Fibroblast of lung (primary cell): ENCODE measurements at regions not wholly inside any gene's neighbourhood (a gene's known extent, or its start where the extent isn't known, plus 50 kb on each side); places are given as distances from the start of the nearest gene placed in this dataset.

Experiments used
- DNase-seq, 2 donors: peaks; one replicate each; pipeline versions ENCODE4 v3.0.0 to v3.0.0-alpha.2; 2010; ENCODE audit warnings: low read depth in 2 of 2
- H2AFZ ChIP-seq: 2 replicates; pipeline ENCODE4 v1.5.1; 2012; ENCODE audit warnings: low read length, control low read depth, inconsistent platforms
- H3K27ac ChIP-seq: 2 replicates; pipeline ENCODE4 v1.5.1; 2011; ENCODE audit warnings: low read length, control low read depth; ENCODE audit not compliant: insufficient read depth
- H3K27me3 ChIP-seq: 2 replicates; pipeline ENCODE4 v1.5.1; 2011; ENCODE audit warnings: mild to moderate bottlenecking, low read length; ENCODE audit not compliant: control insufficient read depth, insufficient read depth
- H3K36me3 ChIP-seq: 2 replicates; pipeline ENCODE4 v1.5.1; 2011; ENCODE audit warnings: low read length; ENCODE audit not compliant: control insufficient read depth, insufficient read depth
- H3K4me1 ChIP-seq: 2 replicates; pipeline ENCODE4 v1.5.1; 2011; ENCODE audit warnings: low read length; ENCODE audit not compliant: control insufficient read depth, insufficient read depth; ENCODE audit errors: extremely low read depth
- H3K4me2 ChIP-seq: 2 replicates; pipeline ENCODE4 v1.5.1; 2011; ENCODE audit warnings: low read length, control low read depth; ENCODE audit not compliant: insufficient read depth; ENCODE audit errors: extremely low read depth
- H3K4me3 ChIP-seq, 4 experiments: fragments of 200-600 bp in 1 of 4; sonication (generic) in 1 of 4; replicated peaks in 1 of 4; 2 replicates each; pipeline ENCODE4 v1.5.1; 2011 to 2016; ENCODE audit warnings: low read length in 4 of 4, low read depth in 3 of 4, mild to moderate bottlenecking in 3 of 4, control low read depth in 2 of 4, inconsistent platforms in 1 of 4, mixed read lengths in 1 of 4; ENCODE audit not compliant: insufficient read depth in 1 of 4; ENCODE audit errors: control extremely low read depth in 1 of 4
- H3K79me2 ChIP-seq: 2 replicates; pipeline ENCODE4 v1.5.1; 2012; ENCODE audit warnings: mild to moderate bottlenecking, low read length, inconsistent platforms; ENCODE audit not compliant: control insufficient read depth, insufficient read depth
- H3K9ac ChIP-seq: 2 replicates; pipeline ENCODE4 v1.5.1; 2011; ENCODE audit warnings: mild to moderate bottlenecking, low read length, control low read depth; ENCODE audit not compliant: insufficient read depth
- H3K9me3 ChIP-seq: 2 replicates; pipeline ENCODE4 v1.5.1; 2012; ENCODE audit warnings: low read depth, low read length; ENCODE audit not compliant: control insufficient read depth, insufficient read depth
- H4K20me1 ChIP-seq: 2 replicates; pipeline ENCODE4 v1.5.1; 2011; ENCODE audit warnings: low read length; ENCODE audit not compliant: control insufficient read depth, insufficient read depth; ENCODE audit errors: extremely low read depth
- EZH2 ChIP-seq: IDR thresholded peaks from 2 replicates; pipeline ENCODE4 v1.5.1; 2012; ENCODE audit warnings: low read length, control low read depth, mild to moderate bottlenecking; ENCODE audit errors: missing control alignments
- TF ChIP-seq, protein P1 (sequence below), 2 donors: IDR thresholded peaks in 1 of 2; conservative IDR thresholded peaks in 1 of 2; 1 replicate in 1 of 2; 2 replicates in 1 of 2; pipeline ENCODE4 v1.5.1; 2011 to 2012; ENCODE audit warnings: low read length in 2 of 2, control low read depth in 1 of 2, inconsistent platforms in 1 of 2, low read depth in 1 of 2, mild to moderate bottlenecking in 1 of 2

GRCh38 chr12:53868511-53868986 lies 70.1 kb upstream of the HOXC13 start:
- DNase-seq = no peak
- Histone ChIP-seq H3K79me2 (no peaks in the 10 kb centered on the region), H3K9me3 (no peaks in the 10 kb centered on the region), H4K20me1 (no peaks in the 10 kb centered on the region), H2AFZ (no peak overlapping the region), H3K27me3 (no peaks in the 10 kb centered on the region), H3K4me2 (no peak overlapping the region), H3K36me3 (no peaks in the 10 kb centered on the region), H3K4me3 (no peak overlapping the region), H3K9ac (no peak overlapping the region), H3K27ac (no peak overlapping the region), H3K4me1 (no peaks in the 10 kb centered on the region)
- TF ChIP-seq, protein P1, sequence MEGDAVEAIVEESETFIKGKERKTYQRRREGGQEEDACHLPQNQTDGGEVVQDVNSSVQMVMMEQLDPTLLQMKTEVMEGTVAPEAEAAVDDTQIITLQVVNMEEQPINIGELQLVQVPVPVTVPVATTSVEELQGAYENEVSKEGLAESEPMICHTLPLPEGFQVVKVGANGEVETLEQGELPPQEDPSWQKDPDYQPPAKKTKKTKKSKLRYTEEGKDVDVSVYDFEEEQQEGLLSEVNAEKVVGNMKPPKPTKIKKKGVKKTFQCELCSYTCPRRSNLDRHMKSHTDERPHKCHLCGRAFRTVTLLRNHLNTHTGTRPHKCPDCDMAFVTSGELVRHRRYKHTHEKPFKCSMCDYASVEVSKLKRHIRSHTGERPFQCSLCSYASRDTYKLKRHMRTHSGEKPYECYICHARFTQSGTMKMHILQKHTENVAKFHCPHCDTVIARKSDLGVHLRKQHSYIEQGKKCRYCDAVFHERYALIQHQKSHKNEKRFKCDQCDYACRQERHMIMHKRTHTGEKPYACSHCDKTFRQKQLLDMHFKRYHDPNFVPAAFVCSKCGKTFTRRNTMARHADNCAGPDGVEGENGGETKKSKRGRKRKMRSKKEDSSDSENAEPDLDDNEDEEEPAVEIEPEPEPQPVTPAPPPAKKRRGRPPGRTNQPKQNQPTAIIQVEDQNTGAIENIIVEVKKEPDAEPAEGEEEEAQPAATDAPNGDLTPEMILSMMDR (conservative IDR thresholded peaks at IDR 0.05 in 1 of 2, IDR thresholded peaks at IDR 0.05 in 1 of 2; ENCODE audit: low read depth in 1 of 2, low read length in 2 of 2) = no peak
- TF ChIP-seq EZH2 = no peak

GRCh38 chr12:53869500-53869899 lies 69.1 kb upstream of the HOXC13 start:
- H3K4me2 ChIP-seq = no peak overlapping the region
- no peaks in the 10 kb centered on the region for H3K27me3 ChIP-seq
- H3K9ac ChIP-seq = no peak overlapping the region
- no peaks in the 10 kb centered on the region for H4K20me1 ChIP-seq
- TF ChIP-seq, protein P1 (conservative IDR thresholded peaks at IDR 0.05 in 1 of 2, IDR thresholded peaks at IDR 0.05 in 1 of 2; ENCODE audit: low read depth in 1 of 2, low read length in 2 of 2) = no peak
- no peak for TF ChIP-seq EZH2
- H2AFZ ChIP-seq = no peak overlapping the region
- no peak for DNase-seq
- no peaks in the 10 kb centered on the region for H3K79me2 ChIP-seq
- no peaks in the 10 kb centered on the region for H3K36me3 ChIP-seq
- no peak overlapping the region for H3K4me3 ChIP-seq
- H3K27ac ChIP-seq = no peak overlapping the region
- H3K4me1 ChIP-seq = no peaks in the 10 kb centered on the region
- no peaks in the 10 kb centered on the region for H3K9me3 ChIP-seq

DNA sequence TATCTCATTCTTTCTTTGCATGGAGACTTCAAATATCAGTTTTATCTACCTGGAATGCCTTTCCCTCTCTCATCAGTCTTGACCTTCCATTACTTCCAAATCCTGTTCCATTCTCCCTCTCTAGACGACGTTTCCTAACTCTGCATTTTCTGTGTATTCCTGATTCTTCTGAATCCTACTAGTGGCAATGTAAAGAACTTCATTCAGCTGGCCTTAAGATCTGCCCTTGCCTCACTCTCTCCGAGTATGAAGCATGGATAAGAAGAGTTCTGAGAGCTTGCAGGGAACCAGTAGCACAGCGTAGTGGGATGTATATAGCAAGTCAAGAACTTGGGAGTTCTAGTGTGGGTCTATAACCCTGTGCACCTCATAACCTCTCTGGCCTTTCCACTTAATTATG lies 68.5 kb upstream of the HOXC13 start:
- Histone ChIP-seq H2AFZ (no peak overlapping the region), H4K20me1 (no peaks in the 10 kb centered on the region), H3K27ac (no peak overlapping the region), H3K4me3 (no peak overlapping the region), H3K79me2 (no peaks in the 10 kb centered on the region), H3K9ac (no peak overlapping the region), H3K4me2 (no peak overlapping the region), H3K27me3 (no peaks in the 10 kb centered on the region), H3K9me3 (no peaks in the 10 kb centered on the region), H3K36me3 (no peaks in the 10 kb centered on the region), H3K4me1 (no peaks in the 10 kb centered on the region)
- TF ChIP-seq EZH2 = no peak
- TF ChIP-seq, protein P1 (conservative IDR thresholded peaks at IDR 0.05 in 1 of 2, IDR thresholded peaks at IDR 0.05 in 1 of 2; ENCODE audit: low read depth in 1 of 2, low read length in 2 of 2) = no peak
- DNase-seq = no peak
